Right ventricle myocardium inferior (tissue), 1 donor: ENCODE measurements at regions not wholly inside any gene's neighbourhood (a gene's known extent, or its start where the extent isn't known, plus 50 kb on each side); places are given as distances from the start of the nearest gene placed in this dataset.

Experiments
- ATAC-seq: fragments of 200-7000 bp; cut with Tn5 transposase; one replicate; pipeline ENCODE4 v1.9.1; 2020; ENCODE audit warnings: mild to moderate bottlenecking, moderate library complexity
- DNase-seq: peaks from one replicate; pipeline ENCODE4 v3.0.0; 2021; ENCODE audit errors: missing footprints
- intact Hi-C: fragments of 100-400 bp; cut with DNase I; formaldehyde crosslinking; loops from one replicate; pipeline ENCODE4 v1.11.0; 2022
- donor health status: DM: no; HTN: yes; CAD: no; lungs with severe emphysema.

DNA sequence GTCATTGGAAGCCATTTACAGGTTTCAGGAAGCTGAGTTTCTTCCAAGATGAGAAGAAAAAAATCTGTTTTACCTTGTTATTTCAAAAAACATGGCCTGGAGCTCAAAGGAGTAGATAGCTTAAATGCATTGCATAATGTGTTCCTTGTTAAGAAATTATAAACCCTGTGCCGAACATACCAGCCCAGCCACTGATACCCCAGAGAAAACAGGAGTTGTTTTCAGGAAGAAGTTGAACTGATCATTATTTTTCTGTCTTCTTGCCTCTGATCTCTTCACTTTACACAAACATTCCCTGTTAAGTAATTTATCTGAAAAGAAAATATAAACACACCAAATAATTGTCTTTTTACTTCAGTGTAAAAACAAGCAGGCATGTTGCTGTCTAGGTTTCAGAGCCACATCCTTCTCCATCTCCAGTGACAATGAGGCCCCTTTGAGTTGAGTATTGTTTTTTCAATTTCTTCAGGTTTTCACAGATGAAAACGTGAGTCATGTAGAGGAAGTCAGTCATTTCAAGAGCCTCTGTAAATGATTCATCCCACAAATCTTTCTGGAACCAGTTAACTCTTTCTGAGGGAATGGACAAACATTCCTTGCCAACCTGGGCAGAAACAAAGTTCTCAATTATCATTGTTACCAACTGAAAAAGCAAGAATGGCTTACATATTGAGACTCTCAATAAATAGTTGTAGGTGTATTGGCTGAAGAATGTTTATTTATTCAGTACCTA lies 244.2 kb downstream of the IPMK start:
- intact Hi-C loops, result no loop called here
- ATAC-seq (no peak), DNase-seq (no peak)

DNA sequence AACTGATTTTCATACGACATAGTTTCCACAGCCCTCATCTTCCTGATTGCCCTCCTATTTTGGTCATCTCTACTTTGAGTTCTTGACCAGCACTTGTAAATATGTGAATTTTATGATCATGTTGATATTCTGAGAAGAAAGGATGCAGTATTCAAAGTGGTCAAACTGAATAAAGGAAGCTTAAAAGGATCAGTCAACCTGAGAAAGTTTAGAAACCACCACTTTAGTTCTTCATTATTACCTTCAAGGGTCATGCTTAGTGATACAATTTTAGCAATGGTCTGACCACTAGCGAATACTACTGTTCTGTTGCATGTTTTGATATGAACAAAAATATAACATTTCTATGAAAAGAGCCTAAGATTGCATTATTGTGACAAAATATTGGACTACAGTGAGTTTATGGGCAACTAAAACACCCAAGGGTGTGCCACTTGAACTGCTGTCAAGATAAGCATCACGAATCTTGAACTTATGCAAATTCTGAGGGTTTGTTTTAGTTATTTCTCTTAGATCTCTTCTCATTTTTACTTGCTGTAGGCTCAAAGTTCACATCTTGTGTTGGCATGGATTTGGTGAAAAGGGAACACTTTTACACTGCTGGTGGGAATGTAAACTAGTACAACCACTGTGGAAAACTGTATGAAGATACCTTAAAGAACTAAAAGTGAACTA lies 247.7 kb downstream of the IPMK start:
- DNase-seq (no peak), ATAC-seq (no peak)
- intact Hi-C loops, result no loop called here

DNA sequence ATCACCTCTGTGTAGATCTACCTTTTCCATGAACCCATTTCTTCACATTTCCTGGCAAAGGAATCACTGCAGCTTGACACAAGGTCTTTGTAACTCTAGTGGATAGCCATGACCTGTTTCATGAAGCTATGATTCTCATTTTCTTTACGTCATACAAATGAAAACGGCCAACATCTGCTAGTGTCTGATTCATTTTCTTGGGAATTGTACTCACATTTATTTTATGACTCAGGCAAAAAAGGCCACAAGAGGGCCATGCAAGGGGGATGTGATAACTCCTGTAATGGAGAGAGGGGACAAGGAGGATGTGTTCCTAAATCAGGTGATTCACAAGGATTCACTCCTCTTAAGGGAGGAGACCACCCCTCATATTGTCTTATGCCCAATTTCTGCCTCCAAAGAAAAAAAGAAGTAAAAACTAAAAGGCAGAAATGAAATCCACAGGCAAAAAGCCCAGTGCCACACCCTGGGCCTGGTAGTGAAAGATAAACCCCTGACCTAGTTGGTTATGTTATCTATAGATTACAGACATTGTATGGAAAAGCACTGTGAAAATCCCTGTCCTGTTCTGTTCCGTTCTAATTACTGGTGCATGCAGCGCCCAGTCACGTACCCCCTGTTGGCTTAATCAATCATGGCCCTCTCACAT lies 249.9 kb downstream of the IPMK start:
- ATAC-seq (no peak), DNase-seq (no peak)
- intact Hi-C loops, result no loop called here

DNA sequence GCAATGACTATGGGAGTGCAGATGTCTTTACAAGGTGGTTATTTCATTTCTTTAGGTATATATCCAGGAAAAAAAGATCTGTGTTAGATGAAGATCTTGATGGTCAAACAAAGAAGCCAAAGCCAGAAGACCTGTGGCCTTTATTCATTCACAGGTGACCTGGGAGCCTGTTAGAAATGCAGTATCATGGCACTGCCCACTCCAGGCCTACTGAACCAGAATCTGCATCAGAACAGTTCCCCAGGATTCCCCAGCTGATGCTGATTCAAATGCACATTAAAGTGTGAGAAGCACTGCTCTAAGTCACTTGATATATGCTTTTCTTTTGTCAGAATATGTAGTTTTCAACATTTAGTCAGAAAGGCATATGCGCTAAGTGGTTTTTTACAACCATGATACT lies 251.1 kb downstream of the IPMK start:
- DNase-seq, result no peak
- intact Hi-C loops, result no loop called here
- no peak for ATAC-seq

DNA sequence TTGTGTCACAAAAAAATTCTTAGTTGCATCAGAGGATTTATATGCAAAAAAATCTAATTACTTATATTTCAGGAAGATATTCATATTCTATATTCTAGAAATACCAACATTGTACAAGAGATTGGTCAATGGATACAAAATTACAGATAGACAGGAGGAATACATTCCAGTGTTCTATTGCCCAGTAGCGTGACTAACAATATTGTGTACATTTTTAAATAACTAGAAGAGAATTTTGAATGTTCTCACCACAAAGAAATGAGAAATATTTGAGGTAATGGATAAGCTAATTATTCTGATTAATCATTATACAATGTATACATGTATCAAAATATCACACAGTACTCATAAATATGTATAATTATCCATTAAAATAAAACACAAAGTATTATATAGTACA lies 253.3 kb downstream of the IPMK start:
- no peak for DNase-seq
- ATAC-seq, result no peak
- intact Hi-C loops, result no loop called here

DNA sequence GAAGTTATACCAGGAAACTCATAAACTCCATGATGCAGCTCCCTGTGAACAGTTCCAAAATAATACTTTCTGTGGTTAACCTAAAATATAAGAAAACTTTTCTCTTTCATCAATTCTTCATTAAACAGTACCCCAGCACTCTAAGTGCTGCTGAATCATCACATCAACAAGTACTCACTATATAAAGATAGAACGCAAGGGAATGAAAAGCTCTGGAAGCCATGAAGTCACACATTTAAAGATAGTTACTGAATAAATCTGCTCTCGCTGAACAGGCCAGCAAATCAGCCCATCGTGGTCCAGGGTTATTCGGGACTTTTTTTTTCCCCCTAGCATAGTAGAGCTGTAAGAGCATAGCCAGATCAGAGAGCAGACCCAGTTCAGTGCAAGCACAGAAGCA lies 254.3 kb downstream of the IPMK start:
- no peak for ATAC-seq
- intact Hi-C loops, result no loop called here
- no peak for DNase-seq

DNA sequence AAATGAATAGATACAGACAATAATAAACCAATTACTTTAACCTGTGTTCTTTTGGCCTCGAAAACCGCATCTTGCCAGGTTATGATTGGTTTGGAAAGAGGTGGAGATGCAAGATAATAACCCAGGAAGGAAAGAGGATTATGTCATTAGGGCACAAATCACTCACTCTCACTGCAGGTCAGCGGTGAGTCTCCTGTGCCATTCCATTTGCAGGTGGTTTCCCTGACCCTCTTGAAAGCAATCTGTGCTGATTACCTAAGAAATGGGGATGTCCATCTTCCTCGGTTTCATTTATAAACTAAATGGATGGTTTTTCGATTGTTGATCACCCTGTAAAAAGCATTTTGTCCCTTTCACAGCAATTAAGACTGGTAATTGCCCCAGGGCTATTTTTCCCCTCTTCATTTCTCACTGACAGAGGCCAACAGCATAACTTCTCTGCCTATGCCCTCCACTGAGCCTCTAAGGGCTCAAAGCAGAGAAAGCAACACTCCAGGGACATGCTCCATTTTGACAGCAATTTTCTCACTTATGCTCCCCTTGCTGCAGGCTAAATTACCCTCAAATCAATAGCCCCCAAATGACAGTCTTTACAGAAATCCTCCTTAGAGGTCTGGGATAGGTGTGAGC lies 257.5 kb downstream of the IPMK start:
- intact Hi-C loops, result no loop called here
- no peak for DNase-seq
- no peak for ATAC-seq

DNA sequence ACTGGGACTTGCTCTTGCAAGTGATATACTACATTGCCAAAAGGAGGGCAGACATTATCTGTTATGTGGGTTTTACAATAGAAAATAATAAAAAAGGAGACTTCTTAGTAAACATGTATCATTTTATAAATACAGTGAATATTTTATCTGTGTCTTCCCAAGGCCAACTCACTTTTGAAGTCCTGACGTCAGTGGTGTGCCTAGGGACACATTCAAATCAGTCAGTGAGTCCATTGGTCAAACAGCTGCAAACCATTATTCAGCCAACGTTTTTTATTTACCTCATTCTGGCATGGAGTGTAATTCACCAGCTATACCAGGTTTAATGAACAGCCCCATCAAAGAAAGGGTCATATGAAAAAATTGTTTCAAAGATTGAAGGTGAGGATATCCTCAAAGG lies 263.7 kb downstream of the IPMK start:
- ATAC-seq, result no peak
- intact Hi-C loops, result no loop called here
- DNase-seq, result no peak

DNA sequence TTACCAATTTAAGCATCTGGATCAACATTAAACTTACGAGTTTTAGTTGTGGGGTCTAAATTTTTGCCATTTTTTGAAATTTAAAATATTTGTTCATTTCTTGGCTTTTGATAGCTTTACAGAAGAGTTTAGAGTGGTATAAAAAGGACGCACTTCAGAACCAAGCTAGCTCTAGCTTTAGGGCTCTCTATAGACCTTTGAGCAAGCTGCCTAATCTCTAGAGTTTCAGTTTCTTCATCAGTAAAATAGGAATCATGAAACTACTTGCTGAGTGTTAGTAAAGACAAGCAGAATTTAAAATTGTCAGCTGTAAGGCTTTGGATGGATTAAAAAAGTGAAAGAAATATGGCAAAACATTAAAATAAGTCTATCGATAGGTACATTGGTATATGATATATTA lies 266.5 kb downstream of the IPMK start:
- no peak for ATAC-seq
- DNase-seq, result no peak
- intact Hi-C loops, result no loop called here

DNA sequence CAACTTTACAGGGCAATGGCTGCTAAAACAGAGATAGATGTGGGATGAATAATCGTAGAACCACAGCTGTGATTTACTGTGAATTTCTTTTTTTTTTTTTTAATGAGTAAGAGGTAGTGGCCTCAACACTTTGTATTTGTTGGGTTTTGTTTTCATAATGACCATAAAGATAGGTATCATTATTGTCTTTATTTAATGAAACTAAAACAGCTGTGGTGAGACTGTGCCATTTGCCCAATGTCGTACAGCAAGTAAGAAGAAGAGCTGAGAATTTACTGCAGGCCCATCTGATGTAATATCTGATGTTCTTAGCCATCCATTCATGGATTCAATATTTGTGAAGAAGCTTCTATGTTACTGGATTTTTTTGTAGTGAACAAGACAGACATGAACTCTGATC lies 271.2 kb downstream of the IPMK start:
- intact Hi-C loops, result no loop called here

DNA sequence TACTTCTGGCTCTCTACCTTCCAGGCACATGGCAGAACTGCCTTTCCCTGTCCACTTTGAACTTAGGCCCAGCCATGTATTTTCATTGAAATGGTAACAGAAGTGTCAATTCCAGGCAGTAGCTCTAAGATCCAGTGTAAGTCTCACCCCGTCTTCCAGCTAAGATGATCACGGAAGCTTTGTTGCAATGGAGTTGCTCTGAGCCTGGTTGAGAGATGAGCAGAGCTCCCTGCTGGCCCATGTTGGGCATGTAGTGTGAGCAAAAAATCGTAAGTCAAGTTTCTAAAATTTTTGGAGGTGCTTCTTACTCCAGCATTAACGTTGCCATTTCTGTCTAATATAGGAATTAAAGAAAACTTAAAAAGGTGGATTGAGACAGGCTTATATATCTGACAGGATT lies 274.4 kb downstream of the IPMK start:
- DNase-seq, result no peak
- no peak for ATAC-seq
- intact Hi-C loops, result no loop called here

More for the DNA sequence above, 271.2 kb downstream of the IPMK start:
- DNase-seq (no peak), ATAC-seq (no peak)

DNA sequence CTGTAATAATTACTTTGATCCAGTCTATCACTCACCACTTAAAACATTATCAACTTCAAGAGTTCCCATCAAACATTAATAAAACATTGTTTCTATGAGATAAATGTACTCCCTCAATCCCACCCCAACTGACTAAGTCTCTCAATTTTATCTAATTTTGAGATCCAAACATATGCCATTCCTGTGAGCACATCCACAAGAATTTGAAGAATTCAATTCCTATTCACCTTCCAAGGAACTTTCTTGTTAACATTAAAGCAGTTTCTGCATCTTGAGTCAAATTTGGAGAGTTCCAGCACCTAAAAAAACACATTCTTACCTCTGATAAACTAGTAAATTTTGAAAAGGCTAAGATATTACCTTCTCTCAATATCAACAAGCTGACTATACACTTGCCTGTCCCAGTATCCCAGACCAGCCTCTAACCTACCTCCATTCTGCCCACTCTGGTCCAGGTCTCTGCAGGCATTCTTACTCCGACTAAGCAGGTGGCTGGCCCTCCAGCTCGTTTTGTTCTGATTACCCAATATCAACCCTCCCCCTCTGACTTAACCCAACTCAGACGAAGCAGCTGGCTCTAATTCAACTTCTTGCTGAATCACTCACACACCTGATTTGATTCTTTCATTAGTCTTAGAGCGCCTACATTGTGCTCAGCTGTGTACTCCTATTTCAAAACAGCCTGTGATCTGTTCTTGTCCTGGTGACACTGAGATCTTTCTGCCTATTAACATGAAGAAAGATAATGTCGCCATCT lies 275.2 kb downstream of the IPMK start:
- DNase-seq (no peak), ATAC-seq (no peak)
- intact Hi-C loops, result no loop called here

DNA sequence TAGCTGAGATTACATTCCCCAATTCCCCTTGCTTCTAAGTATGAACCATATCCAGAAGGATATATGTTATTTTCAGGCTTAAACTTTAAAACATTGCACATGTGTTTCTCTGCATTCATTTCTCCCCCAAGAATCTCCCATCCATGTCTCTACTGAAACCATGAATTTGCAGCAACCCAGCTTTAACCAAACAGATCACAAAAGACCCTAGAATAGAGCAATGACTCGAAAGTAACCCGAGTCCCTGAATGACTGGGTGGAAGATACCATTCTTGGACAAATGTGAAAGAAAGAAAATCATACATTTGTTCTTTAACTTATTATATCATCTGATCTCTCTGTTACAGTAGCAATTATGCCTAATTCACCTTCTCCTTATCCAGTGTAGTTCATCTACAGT lies 278.7 kb downstream of the IPMK start:
- DNase-seq, result no peak
- ATAC-seq, result no peak
- intact Hi-C loops, result no loop called here

DNA sequence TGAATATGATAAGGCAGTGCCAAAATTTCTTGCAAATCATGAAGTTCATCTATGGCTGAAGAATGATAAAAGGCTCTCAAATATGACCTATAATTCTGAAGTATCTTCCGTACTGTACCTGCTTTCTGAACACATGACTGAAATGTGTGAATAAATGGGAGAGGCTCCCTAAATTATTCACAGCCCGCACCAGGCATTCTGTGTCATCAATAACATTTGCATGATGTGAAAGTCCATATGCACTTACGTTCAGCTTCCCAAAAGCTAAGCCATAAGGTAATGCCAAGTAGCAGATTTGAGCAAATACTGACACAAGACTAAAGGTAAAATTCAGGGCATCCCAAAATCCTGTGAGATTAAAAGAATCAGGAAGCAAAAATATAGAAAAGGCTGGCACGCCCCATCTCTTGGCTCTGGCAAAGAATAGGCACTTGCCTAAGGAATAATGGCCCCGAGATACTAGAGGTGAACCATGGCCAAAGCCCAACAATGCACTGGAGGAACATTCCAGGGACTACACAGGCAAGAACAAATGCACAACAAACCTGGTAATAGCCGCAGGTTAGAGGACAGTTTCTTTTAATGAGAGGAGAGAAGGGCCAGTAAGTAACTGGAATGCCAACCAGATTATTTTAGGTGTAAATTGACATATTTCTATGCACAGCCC lies 280.5 kb downstream of the IPMK start:
- ATAC-seq (no peak), DNase-seq (no peak)
- intact Hi-C loops, result no loop called here

DNA sequence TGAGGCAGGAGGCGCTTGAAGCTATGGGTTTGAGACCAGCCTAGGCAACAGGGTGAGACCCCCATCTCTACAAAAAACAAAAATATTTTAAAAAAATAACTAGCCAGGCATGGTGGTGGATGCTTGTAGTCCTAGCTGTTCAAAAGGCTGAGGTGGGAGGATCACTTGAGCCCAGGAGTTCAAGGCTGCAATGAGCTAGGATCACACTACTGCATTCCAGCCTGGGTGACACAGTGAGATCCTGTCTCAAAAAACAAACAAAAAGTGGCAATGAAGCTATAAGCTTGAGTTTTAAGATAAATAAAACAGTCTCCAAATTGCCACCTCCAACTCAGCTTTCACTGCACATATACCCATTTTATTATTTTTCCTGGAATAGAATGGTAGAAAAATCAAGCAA lies 281.3 kb downstream of the IPMK start:
- ATAC-seq (no peak), DNase-seq (no peak)
- intact Hi-C loops, result no loop called here

DNA sequence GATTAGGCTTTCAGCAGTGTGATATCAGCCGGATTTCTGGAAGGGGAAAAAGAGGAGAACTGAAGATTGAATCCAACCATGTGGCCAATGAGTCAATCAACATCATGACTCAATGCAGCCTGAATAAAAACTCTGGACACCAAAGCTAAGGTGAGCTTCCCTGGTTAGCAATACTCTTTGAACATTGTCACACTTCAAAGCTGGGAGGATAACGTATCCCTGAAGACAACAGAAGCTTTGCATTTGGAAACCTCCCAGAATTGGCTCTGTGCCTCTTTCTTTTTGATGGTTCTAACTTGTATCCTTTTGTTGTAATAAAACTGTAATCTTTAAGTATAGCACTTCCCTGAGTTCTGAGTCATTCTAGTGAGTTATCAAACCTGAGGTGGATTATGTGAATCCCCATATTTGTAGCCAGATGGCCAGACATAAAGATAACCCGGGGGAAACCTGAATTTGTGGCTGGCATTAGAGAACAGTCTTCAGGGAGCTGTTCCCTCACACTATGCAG lies 284.4 kb downstream of the IPMK start:
- ATAC-seq (no peak), DNase-seq (no peak)
- intact Hi-C loops, result no loop called here

DNA sequence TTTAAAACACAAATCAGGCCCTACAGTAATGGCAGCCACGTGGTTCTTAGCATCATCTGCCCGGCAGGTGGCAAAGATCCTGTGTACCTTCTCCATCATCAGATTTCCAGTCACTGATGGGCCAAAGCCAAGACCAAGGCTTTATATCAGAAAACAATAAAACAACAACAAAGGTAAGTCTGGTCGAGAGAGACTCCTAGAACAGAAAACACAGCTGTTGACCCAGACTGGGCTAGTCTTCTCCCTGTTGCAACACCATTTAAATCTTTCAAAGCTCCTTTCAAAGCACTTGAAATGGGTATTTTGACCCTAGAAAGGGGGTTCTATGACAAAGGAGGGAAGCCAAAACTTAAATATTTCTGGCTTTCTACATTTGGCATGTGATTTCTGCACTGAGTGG lies 285.6 kb downstream of the IPMK start:
- no peak for ATAC-seq
- no peak for DNase-seq
- intact Hi-C loops, result no loop called here

DNA sequence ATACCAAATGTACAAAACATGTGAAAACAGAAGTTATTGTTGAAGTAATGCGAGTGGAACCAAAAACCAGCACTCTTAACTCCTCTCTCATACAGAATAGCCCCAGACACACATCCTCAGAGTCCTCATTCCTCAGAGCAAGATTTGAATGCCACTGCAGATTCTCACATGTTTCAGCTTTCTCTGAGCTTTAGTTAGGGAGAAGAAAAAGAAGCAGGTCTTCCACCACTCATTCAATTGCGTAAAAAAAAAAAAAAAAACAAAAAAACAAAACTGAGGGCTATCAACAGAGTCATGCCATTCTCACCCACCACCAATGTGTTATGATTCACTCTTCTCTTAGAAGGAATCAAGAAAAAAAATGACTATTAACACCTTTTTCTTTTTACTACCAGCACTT lies 287.7 kb downstream of the IPMK start:
- intact Hi-C loops, result no loop called here
- no peak for DNase-seq
- no peak for ATAC-seq

DNA sequence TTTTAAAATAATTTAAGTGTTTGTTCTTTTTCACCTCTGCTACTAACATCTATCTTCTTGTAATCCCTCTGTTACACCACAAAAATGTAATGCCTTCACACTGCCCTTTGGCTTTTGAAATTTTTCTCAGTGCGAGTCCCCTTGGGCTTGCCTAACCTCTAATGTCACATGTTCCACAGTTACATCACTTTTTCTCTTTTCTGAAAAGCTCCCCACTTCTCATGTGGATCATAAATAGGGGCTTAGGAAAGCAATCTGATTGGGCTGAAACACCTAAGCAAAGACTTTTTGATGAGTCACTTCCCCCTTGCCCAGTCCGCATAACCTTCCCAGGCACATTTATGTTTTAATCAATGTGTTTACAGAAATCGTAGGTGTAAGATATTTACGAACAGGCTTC lies 288.2 kb downstream of the IPMK start:
- intact Hi-C loops, result no loop called here
- ATAC-seq, result no peak
- DNase-seq, result no peak
